ENCODE measurements at regions not wholly inside any gene's neighbourhood (a gene's known extent, or its start where the extent isn't known, plus 50 kb on each side); places are given as distances from the start of the nearest gene placed in this dataset.
"Not testable (repeated sequence)": the region's sequence is repeated elsewhere in the genome, so short reads cannot be mapped to it uniquely, and the experiment has no call there.

- peak; percentile 6 for DNase-seq
These were observed 192.1 kb downstream of the TM9SF2 start for GRCh38 chr13:99693351-99693750.

GRCh38 chr13:99692854-99693253 is 191.6 kb downstream of the TM9SF2 start:
- no peak for DNase-seq

DNA sequence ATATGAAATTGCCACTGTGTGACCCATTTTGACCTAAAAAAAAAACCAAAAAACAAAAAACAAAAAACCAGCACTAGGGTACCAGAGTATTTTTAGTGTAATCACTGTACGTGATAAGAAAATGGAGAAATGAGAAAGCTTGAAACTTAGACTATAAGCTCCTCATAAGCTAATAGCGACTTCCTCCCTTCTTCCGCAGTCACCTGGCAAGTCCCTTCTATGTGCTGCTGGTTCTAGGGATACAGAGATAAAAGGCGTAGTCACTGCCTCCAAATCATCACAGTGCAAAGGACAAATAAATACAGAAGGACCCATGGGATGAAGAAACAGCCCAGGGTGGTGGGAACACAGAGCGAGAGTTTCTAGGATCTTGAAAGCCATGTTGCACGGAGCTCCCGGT is 190.3 kb downstream of the TM9SF2 start:
- no peak for DNase-seq

- DNase-seq, result no peak
These were observed 189.3 kb downstream of the TM9SF2 start for GRCh38 chr13:99690426-99691174.

DNA sequence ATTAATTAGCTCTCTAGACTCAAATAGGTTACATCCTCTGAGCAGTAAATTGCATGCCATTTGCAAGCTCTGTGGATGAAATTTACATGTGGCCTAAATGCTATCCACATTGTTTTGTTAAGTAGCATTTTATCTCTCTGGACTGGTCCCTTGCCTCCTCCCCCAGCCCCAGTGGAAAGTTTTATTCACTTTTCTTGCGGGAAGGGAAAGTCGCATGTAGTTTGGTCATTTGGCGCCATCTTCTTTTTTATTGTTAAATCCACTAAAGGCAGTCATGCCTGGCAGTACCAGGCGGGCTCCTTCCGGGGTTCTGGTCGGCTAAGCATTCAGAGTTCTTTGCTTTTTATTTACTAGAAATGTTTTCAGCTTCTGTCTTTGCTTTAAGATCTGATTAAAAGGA is 188.7 kb downstream of the TM9SF2 start:
- no peak for DNase-seq

DNA sequence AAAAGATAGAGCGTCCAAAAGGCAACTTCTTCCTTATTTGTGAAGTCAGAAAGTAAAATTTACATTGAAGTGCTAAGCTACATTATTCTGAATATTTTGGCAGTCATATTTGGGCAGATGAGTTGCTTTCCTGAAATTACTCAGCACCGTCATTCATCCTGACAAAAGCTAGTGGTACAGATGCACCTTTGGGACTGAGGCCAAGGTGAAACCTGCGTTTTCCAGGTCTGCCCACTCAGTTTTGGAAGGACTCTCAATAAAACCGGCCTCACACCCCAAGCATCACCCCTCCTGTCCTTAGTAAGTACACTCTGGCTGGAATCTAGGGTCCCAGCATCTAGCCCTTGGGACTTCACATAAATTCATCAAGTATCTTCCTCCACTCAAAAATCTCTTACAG is 187.5 kb downstream of the TM9SF2 start:
- DNase-seq, result no peak

DNA sequence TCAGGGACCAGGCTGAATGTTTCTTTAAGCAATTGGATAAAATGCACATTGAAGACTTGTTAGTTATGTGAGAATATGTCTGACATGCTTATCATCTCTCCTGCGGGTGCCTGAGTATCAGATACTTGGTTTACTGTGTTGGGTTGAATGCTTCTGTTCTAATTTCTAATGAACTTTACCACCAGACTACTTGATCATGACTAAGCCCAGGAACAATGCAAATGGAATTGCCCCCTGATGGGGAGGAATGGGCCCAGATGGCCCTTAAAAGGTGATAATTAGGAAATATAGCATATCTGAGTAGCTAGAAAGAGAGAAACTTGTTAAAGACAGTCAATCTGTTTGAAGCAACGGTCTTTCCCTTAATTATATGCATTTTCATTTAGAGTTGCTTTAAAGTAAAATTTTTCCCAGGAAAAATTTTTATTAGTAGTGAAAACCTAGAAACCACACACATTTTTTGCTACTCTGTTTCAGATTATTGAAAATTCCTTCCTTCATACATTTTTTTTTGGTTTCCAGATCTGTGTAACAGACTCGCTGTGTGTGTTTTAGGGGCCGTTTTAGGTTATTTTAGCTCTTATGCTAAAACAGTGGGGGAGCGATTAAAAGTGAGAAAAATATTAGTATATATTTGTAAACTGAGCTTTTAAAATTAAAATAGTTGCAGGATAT is 186.6 kb downstream of the TM9SF2 start:
- DNase-seq, result no peak

GRCh38 chr13:99686944-99687411 is 185.7 kb downstream of the TM9SF2 start:
- no peak for DNase-seq

DNA sequence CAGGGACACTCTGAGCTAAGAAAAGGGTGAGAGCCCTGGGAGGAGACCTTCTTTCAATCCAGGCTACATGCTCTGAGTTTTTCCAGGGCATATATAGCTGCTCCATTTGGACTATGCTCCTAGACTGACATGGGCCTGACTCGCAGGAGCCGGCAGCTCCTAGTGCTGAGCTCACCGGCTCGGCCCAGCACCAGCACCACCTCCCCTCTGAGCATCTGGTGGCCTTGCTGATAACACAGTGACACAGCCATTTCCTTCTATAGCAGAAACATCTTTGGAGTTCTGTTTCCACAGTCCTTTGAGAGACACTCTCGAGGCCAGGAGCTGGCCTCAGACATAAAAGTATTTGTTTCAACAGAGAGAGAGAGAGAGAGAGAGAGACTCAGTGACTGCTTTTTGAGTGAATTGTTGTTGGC is 184.9 kb downstream of the TM9SF2 start:
- peak; percentile 68 for DNase-seq

- DNase-seq, result no peak
These were observed 180.4 kb downstream of the TM9SF2 start for GRCh38 chr13:99681695-99682094.

GRCh38 chr13:99677116-99677951 is 176.1 kb downstream of the TM9SF2 start:
- DNase-seq, result no peak

DNA sequence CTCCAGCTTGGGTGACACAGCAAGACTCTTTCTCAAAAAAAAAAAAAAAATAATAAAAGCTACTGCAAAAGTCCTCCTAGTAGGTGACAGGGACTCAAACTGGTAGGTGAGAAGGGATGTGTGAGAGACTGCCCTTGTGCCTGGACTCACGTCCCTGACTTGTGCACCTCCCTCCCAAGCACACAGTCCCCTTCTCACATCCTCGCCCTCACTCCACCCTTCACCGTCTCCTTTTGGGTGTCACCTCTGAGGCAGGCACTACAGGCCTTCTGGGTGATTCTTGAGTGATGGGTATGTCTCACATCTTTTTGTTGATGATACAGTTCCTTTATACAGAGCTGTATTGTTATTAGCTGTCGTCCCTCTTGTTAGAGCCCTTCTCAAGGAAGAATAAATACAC is 170.5 kb downstream of the TM9SF2 start:
- DNase-seq, result no peak

DNA sequence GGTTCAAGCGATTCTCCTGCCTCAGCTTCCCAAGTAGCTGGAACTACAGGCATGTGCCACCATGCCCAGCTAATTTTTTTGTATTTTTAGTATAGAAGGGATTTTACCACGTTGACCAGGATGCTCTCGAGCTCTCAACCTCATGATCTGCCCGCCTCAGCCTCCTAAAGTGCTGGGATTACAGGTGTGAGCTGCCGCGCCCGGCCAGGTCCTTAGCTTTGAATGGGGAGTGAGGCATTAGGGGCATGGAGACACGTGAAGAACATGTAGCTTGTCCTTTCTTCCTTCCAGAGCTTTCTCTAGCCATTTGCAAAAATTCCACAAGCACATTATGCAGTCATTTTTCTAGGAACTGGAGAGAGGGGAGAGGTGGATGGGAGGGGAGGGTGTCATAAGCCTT is 167.8 kb downstream of the TM9SF2 start:
- not testable (repeated sequence) for DNase-seq

DNA sequence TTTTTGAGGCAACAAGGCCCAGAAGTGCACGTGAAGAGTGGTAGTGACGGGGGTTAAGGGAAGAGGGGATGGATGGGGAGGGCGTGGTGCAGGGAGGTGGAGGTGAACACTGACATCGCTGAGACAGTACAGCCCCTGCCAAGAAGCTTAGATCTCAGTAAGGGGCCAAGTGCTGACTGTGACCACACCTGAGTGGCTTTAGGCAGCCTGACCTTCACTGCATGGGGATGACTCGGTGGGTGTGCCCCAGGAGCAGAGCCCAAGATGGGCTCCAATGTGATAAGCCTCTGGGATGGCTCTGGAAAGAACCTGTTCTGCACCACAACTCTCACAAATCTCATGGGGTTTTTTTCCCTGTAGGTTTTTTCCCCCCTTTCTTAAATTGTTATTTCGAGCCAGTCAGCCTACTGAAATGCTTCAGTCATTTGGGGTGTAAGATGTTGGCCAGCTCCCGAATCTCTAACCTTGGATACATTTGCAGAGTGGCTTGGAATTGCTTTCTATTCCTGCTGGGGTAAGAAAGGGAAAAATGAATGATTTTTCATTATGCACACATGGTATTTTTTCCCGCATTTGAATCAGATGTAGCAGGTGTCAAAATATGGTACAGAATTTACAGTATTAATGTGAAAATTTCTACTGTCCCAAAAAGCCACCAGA is 165.0 kb downstream of the TM9SF2 start:
- DNase-seq, result no peak

- DNase-seq, result no peak
These were observed 164.4 kb downstream of the TM9SF2 start for GRCh38 chr13:99665711-99666110.

GRCh38 chr13:99663908-99664307 is 162.6 kb downstream of the TM9SF2 start:
- no peak for DNase-seq

DNA sequence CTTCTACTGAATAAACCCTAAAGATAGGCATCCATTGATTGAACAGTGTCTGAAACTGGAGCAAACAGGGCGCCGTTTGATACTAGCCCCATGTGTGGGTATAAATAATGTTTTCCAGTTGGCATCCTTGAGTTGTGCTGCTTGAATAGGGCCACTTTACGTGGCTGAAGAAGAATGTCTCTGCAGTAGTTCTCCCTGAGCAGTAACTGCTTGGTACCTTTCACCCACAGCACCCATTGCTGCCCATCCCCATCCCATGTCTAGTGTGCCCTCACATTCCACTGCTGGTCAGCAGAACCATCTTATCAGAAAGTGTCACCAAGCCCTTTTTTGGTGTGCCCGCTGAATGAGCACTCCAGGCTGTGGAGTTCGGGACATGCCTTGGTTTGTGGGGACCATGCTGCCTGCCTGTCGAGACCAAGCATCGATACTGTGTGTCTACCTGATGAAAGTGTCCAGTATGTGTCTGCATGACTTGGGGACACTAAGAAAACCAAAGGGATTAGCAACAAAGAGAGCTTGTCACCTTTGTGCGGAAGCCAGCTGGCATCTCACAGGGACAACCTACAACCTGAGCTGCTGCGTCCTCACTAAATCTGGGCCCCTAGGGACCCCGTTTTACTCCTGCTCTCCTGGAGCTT is 162.0 kb downstream of the TM9SF2 start:
- DNase-seq, result no peak

GRCh38 chr13:99662678-99663077 is 161.4 kb downstream of the TM9SF2 start:
- DNase-seq, result no peak

GRCh38 chr13:99661791-99662190 is 160.5 kb downstream of the TM9SF2 start:
- DNase-seq, result no peak

GRCh38 chr13:99659866-99660554 is 158.7 kb downstream of the TM9SF2 start:
- DNase-seq, result no peak

- no peak for DNase-seq
These were observed 158.0 kb downstream of the TM9SF2 start for GRCh38 chr13:99659226-99659625.
